NCI-H2171 (cell line): ENCODE measurements at regions not wholly inside any gene's neighbourhood (a gene's known extent, or its start where the extent isn't known, plus 50 kb on each side); places are given as distances from the start of the nearest gene placed in this dataset.
"Not testable (repeated sequence)": the region's sequence is repeated elsewhere in the genome, so short reads cannot be mapped to it uniquely, and the experiment has no call there.

Experiments
- DNase-seq: peaks from one replicate; lab custom pipeline; 2025; lab: John Stamatoyannopoulos, UW

DNA sequence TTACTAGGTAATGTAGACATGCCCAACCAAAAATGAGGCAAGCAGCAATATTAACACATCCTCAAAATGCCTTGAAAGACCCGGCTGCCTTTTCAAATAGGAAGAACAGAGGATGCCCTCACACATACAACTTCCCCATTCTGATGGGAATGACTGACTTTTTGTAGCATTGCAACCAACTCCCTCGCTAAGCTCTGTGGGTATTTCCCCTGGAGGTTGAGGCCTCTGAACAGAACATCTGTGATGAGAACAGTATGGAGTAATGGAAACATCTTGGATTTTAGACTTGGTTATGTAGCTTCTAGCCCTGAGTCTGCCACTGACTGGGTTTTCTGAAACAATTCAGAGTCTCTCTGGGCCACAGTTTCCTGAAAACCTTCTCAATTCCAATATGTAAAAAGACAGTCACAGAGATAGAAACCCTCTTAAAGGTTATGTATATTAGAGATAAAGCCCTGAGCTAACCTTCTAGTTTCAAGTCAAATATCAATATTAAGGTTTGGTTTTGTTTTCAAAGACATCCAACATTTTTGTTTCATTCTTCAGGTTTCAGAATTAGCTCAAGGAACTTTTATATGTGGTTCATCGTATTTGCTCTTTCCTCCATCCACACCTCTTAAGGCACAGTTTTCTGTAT, 311.5 kb downstream of the SETD4 start:
- DNase-seq: no peak

- no peak for DNase-seq
Observed at GRCh38 chr21:35743571-35743970, 316.8 kb downstream of the SETD4 start.

DNA sequence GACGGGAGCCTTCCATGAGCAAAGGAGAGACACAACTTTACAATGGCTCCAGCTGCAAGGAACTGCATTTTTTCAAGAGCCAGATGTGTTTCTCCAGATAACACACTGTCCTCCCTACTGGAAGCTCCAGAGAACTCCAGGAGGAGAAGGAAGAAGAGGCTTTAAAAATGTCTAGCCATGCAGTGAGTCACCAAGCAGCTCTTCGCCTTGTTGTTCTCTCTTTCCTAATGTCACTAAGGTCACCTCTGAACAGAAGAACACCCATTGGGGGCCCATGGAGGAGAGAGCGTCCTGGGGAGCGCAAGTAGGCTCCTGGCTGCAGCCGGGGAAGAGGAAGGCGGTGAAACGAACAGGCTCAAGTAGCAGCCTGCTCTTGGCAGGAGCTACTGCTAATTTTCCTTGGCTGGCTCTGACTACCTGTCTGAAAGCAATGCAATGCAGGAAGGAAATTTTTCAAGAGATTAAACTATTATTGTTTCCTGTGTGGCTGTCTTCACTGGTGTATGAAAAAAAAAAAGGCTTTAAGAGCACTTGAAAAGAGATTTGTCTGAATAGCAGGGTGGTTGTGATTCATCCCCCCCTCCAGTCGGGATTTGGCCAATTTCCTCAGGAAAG, 321.9 kb downstream of the SETD4 start:
- no peak for DNase-seq

DNA sequence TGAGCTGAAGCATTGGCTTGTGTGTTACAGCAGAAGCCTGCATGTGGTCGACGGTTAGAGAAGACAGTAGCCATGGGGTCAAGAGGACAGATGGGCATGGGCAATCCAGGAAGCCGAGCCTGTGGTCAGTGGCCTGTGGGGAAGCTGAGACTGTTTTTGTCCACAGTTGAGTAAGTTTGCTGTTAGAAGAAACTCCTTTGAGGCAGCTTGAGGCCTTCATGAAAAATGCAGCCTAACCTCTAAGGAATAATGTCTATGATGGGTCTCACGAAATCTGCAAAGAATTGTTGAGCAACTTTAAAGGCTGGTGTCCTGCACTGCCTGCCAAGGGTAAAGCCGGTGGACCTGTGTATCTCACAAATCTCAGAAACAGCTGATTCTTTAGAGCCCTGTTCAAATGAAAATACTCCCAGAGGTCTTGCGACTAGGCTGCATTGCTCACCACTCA, 322.4 kb downstream of the SETD4 start:
- DNase-seq: no peak

DNA sequence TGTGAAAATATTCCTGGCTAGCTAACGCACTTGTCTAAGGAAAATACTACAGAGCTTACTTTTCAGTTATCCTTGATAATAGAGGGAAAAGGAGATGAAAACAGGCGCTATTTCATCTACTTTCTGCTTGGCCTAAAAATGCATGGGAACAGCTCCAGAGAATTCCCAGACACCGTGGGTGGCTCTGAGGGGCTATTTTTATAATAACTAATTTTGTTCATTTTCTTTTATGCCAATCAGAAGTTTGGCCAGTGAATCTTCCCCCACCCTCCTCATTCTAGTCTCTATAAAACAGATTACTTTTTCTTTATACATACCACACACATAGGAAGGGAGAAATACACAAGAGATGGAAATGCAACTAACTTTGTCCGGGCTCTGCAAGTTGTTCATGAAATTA, 322.9 kb downstream of the SETD4 start:
- DNase-seq: no peak

- DNase-seq: no peak
Observed at GRCh38 chr21:35732788-35733187, 327.5 kb downstream of the SETD4 start.

DNA sequence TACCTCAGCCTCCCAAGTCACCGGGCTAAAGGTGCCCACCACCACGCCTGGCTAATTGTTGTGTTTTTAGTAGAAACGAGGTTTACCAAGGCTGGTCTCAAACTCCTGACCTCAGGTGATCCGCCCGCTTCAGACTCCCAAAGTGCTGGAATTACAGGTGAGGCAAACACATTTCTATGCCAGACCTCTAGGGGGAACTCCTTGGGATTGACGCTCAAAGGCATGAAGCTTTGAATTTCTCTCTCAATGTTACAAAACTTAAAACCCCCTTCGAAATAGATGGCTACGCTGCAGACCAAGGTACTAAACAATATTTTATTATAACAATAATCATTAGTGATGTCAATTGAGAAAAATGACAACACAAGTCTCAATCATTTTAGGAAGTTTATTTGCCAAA, 330.0 kb downstream of the SETD4 start:
- no peak for DNase-seq

- no peak for DNase-seq
Observed at GRCh38 chr21:35727830-35728229, 332.5 kb downstream of the SETD4 start.

DNA sequence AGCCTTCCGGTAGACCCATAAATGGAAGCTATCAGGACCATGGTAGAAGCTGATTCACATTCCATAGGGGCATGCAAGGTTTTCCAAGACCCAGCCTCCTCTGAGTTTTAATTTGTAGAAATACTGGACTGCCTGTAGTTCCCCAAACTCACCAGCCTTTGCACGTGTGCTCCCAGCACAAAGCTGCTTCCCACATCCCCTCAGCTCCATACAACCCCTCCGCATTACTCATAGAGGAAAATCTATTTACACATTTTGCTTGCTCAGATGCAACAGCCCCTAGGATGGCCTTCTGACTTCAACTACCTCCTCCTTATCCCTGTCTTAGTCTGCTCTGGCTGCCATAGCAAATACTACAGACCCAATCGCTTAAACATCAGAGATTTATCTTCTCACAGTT, 336.2 kb downstream of the SETD4 start:
- DNase-seq: no peak

DNA sequence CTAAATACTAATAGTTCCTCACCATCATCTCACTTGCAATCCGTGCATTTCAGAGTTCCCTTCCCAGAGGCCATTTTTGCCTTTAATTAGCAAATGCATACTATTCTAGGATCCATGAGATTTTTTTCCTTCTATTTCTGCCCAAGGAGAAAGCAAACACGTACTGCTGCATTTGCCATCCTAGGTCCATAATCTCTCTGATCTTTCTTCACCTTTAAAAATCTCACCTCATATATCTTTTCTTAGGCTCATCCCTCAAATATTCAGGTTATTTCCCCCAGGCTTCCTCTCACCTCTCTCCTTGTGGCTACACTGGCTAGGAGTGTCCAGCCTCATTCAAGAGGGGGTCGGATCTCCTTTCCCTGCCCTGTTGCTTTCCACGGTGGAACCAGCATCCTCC, 338.6 kb downstream of the SETD4 start:
- DNase-seq: no peak

DNA sequence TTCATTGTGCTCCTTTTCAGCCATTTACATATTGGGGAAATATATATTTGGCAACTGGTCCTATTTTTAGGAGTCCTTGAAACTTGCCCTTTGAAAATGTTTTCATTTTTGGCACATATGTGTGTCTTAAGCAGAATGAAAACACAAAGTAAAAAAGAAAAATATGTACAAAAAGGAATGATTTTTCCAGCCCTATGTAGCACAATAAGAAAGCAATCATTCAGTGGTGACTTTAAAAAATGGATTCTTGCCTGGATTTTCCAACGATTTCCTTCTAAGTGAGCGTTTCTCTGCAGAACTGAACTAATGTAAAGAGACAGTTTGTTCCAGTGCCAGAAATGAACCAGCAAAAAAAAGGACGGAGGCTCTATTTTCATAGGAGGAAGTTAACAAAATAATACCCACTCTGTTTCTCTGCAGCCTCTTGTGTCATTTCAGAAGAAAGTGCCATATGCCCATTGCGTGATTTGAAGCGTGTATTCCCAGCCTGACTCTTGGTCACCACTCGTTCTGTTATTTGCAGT, 340.1 kb downstream of the SETD4 start:
- no peak for DNase-seq

GRCh38 chr21:35719080-35719479, 341.2 kb downstream of the SETD4 start:
- no peak for DNase-seq

GRCh38 chr21:35716876-35717565, 343.3 kb downstream of the SETD4 start:
- no peak for DNase-seq

DNA sequence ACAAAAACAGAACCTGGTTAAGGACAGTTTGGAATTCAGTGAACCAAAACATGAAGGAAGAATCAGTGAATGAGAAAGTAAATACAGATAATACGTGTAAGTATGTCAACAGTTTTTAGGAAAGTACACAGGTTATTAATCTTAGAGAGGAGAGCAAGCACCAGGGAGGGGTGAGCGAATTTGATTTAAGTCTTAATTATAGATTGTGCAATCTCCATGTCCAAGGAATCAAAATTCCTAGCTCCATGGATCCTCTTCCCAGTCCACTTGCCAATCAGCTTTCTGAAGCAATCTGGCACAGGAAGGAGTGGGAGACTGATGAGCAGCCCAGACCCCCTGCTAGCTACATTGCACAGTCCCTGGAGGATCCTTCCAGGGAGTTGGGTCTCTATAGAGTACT, 346.4 kb downstream of the SETD4 start:
- no peak for DNase-seq

DNA sequence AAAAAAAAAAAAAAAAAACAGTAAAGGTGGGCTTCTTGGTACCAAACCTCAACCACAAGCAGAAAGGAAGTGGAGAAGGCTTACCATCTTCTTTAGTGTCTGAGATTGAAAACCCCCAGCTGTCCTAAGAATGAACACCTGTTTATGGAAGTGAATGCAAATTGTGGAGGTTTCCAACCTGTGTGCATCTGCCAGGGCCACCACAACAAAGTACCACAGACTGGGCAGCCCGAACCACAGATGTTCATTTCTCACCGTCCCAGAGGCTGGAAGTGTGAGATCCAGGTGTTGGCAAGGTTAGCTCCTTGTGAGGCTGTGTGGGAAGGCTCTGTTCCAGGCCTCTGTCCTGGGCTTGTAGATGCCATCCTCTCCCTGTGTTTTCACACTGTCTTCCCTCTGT, 348.7 kb downstream of the SETD4 start:
- no peak for DNase-seq

DNA sequence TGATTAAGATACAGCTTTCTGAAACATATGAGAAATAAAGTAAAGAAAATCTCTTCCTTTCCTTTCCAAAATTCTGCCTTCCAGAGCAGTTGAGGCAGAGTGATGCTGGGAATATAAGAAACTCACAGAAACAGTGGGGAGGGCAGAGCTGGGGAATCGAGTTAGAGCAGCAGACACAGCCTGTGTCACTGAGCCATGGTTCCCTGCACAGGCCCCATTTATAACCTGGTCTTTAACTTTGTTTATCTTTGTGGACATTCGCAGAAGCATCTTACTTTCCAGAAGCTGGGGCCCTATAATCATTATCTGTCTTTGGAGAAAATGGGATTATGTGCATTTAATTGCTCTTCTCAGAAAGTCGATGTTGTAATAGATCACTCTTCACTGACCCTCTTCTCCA, 349.1 kb downstream of the SETD4 start:
- DNase-seq: no peak

DNA sequence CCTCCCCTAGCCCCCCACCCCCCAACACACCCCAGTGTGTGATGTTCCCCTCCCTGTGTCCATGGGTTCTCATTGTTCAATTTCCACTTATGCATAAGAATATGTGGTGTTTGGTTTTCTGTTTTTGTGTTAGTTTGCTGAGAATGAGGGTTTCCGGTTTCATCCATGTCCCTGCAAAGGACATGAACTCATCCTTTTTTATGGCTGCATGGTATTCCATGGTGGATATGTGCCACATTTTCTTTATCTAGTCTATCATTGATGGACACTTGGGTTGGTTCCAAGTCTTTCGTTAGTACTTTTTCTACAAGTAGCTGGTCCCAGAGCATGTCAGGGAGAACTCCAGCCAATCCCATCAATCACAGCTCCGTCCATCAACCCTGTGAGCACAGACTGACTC, 350.3 kb downstream of the SETD4 start:
- not testable (repeated sequence) for DNase-seq

DNA sequence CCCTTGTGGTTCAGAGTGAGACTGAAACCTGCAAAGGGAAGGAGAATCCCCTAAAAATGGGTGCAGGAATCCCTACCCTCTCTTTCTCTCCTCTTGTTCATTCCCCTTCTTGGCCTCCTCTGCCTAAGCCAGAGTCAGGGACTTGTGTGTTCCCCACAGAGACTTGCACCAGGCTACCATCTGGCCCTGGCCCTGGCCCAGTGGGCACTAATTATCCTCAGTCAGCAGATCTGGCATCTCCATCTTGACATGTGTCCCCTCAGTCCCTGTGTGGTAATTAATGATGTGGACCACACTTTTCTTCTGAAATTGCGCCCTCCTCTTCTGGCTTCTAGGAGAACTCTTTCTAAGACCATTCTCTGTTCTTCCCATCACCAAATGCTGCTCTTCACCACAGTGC, 354.4 kb downstream of the SETD4 start:
- no peak for DNase-seq

- no peak for DNase-seq
Observed at GRCh38 chr21:35705237-35705887, 355.0 kb downstream of the SETD4 start.

- no peak for DNase-seq
Observed at GRCh38 chr21:35703704-35704103, 356.6 kb downstream of the SETD4 start.

DNA sequence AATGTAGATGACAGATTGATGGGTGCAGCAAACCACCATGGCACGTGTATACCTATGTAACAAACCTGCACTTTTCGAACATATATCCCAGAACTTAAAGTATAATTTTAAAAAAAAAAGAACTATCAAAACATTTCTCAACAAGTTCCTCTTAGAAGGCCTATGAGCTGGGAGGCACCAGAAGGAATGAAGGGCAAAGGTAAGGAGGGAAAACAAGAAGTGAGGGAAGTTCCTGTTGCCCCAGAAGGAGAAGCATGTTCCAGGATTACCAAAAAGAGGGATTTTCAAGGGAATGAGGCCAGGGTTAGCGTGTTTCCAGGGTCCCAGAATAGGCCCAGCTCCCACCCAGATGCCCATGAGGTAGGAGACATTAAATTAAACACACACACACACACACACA, 361.0 kb downstream of the SETD4 start:
- DNase-seq: no peak

GRCh38 chr21:35697321-35697808, 363.0 kb downstream of the SETD4 start:
- DNase-seq: no peak

GRCh38 chr21:35696644-35697043, 363.7 kb downstream of the SETD4 start:
- no peak for DNase-seq
